Hematopoietic multipotent progenitor cell treated with erythropoietin and hydrocortisone succinate and interleukin-3 and kit ligand, for 15 days (in vitro differentiated cells): ENCODE measurements at regions not wholly inside any gene's neighbourhood (a gene's known extent, or its start where the extent isn't known, plus 50 kb on each side); places are given as distances from the start of the nearest gene placed in this dataset.
"Not testable (repeated sequence)": the region's sequence is repeated elsewhere in the genome, so short reads cannot be mapped to it uniquely, and the experiment has no call there.

Source experiments
- DNase-seq: peaks from one replicate; pipeline ENCODE4 v3.0.0-alpha.2; 2015; ENCODE audit warnings: low spot score

GRCh38 chr4:58871509-58871908 lies 1761.3 kb upstream of the IGFBP7 start:
- DNase-seq, result no peak

- no peak for DNase-seq
Measured at GRCh38 chr4:58849026-58849425, 1738.8 kb upstream of the IGFBP7 start.

- DNase-seq, result no peak
Measured at GRCh38 chr4:58843455-58843854, 1733.3 kb upstream of the IGFBP7 start.

GRCh38 chr4:58833126-58833525 lies 1722.9 kb upstream of the IGFBP7 start:
- DNase-seq, result no peak

GRCh38 chr4:58825278-58825677 lies 1715.1 kb upstream of the IGFBP7 start:
- DNase-seq, result no peak

GRCh38 chr4:58818560-58818959 lies 1708.4 kb upstream of the IGFBP7 start:
- DNase-seq, result not testable (repeated sequence)

GRCh38 chr4:58809948-58810347 lies 1699.8 kb upstream of the IGFBP7 start:
- no peak for DNase-seq

GRCh38 chr4:58809366-58809765 lies 1699.2 kb upstream of the IGFBP7 start:
- no peak for DNase-seq

GRCh38 chr4:58808817-58809216 lies 1698.6 kb upstream of the IGFBP7 start:
- DNase-seq, result no peak

- no peak for DNase-seq
Measured at GRCh38 chr4:58807843-58808615, 1697.8 kb upstream of the IGFBP7 start.

GRCh38 chr4:58776627-58777026 lies 1666.4 kb upstream of the IGFBP7 start:
- no peak for DNase-seq

- no peak for DNase-seq
Measured at GRCh38 chr4:58767598-58767997, 1657.4 kb upstream of the IGFBP7 start.

- DNase-seq, result no peak
Measured at GRCh38 chr4:58766763-58767162, 1656.6 kb upstream of the IGFBP7 start.

GRCh38 chr4:58761563-58761962 lies 1651.4 kb upstream of the IGFBP7 start:
- DNase-seq, result no peak

- no peak for DNase-seq
Measured at GRCh38 chr4:58760737-58761136, 1650.6 kb upstream of the IGFBP7 start.

GRCh38 chr4:58760100-58760499 lies 1649.9 kb upstream of the IGFBP7 start:
- no peak for DNase-seq

- DNase-seq, result no peak
Measured at GRCh38 chr4:58749206-58749605, 1639.0 kb upstream of the IGFBP7 start.

- no peak for DNase-seq
Measured at GRCh38 chr4:58740897-58741296, 1630.7 kb upstream of the IGFBP7 start.

GRCh38 chr4:58739275-58739674 lies 1629.1 kb upstream of the IGFBP7 start:
- no peak for DNase-seq

GRCh38 chr4:58738375-58738774 lies 1628.2 kb upstream of the IGFBP7 start:
- DNase-seq, result no peak

GRCh38 chr4:58734030-58734674 lies 1624.0 kb upstream of the IGFBP7 start:
- no peak for DNase-seq

- no peak for DNase-seq
Measured at GRCh38 chr4:58732973-58733372, 1622.8 kb upstream of the IGFBP7 start.

GRCh38 chr4:58723954-58724353 lies 1613.8 kb upstream of the IGFBP7 start:
- DNase-seq, result no peak

- no peak for DNase-seq
Measured at GRCh38 chr4:58711039-58711438, 1600.9 kb upstream of the IGFBP7 start.
